ENCODE measurements at regions not wholly inside any gene's neighbourhood (a gene's known extent, or its start where the extent isn't known, plus 50 kb on each side); places are given as distances from the start of the nearest gene placed in this dataset.

DNA sequence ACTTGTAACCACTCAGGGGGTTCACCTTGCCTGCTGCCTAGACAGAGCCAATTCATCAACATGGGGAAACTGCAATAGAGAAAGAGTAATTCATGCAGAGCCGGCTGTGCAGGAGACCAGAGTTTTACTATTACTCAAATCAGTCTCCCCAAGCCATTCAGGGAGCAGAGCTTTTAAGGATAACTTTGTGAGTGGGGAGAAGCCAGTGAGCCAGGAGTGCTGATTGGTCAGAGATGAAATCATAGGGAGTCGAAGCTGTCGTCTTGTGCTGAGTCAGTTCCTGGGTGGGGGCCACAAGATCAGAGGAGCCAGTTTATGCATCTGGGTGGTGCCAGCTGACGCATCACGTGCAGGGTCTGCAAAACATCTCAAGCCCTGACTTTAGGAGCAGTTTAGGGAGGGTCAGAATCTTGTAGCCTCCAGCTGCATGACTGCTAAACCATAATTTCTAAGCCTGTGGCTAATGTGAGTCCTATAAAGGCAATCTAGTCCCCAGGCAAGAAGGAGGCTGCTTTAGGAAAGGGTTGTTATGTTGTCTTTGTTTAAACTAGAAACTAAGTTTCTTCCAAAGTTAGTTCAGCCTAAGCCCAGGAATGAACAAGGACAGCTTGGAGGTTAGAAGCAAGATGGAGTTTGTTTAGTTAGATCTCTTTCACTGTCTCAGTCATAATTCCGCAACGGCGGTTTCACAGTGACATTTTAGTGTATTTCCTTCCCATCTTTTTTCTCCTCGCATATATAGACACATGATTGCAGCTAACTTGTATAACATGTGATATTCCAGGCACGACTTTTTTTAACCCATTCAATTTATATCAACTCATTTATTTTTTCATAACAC lies 68.9 kb upstream of the NCOR2 start:
- no peaks in the 10 kb centered on the region for H3K9me3 ChIP-seq (ENCODE audit: control insufficient read depth, low read length)
- H3K9ac ChIP-seq, result no peak overlapping the region
- no peak overlapping the region for H3K4me2 ChIP-seq (ENCODE audit: low read length)
- H3K4me3 ChIP-seq (ENCODE audit: low read depth, low read length), result no peak overlapping the region
- H3K79me2 ChIP-seq, result no peaks in the 10 kb centered on the region
- H3K27me3 ChIP-seq (ENCODE audit: control insufficient read depth, insufficient read depth, low read length), result no peaks in the 10 kb centered on the region
- no peak overlapping the region for H3K27ac ChIP-seq
- H2AFZ ChIP-seq, result peak overlapping the region; percentile 48
- H3K36me3 ChIP-seq (ENCODE audit: control insufficient read depth, insufficient read depth, low read length), result no peaks in the 10 kb centered on the region
- H3K4me1 ChIP-seq, result peaks cover 8% of the 10 kb centered on the region
- TF ChIP-seq, protein P1, sequence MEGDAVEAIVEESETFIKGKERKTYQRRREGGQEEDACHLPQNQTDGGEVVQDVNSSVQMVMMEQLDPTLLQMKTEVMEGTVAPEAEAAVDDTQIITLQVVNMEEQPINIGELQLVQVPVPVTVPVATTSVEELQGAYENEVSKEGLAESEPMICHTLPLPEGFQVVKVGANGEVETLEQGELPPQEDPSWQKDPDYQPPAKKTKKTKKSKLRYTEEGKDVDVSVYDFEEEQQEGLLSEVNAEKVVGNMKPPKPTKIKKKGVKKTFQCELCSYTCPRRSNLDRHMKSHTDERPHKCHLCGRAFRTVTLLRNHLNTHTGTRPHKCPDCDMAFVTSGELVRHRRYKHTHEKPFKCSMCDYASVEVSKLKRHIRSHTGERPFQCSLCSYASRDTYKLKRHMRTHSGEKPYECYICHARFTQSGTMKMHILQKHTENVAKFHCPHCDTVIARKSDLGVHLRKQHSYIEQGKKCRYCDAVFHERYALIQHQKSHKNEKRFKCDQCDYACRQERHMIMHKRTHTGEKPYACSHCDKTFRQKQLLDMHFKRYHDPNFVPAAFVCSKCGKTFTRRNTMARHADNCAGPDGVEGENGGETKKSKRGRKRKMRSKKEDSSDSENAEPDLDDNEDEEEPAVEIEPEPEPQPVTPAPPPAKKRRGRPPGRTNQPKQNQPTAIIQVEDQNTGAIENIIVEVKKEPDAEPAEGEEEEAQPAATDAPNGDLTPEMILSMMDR (IDR thresholded peaks at IDR 0.05), result no peak

DNA sequence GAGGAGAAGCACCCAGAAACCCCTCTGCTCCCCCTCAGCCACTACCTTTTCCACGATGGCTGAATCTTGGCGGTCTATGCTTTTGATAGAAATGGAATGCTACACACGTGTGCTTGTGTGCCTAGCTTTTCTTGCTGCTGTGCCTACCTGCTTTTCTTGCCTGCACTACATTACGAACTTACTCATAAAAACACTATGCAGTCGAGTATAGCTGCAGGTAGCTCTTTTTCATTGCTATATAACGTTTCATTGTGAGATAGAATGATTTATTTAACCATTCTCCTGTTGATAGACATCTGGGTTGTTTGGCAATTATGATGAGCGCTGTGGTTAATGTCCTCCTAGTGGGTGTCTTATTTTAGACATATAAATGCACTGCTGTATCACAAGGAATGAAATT lies 67.9 kb upstream of the NCOR2 start:
- no peak overlapping the region for H3K4me2 ChIP-seq (ENCODE audit: low read length)
- H3K9ac ChIP-seq, result no peak overlapping the region
- H3K4me3 ChIP-seq (ENCODE audit: low read depth, low read length), result no peak overlapping the region
- H3K4me1 ChIP-seq, result peaks cover 8% of the 10 kb centered on the region
- H2AFZ ChIP-seq, result no peak overlapping the region
- no peaks in the 10 kb centered on the region for H3K36me3 ChIP-seq (ENCODE audit: control insufficient read depth, insufficient read depth, low read length)
- H3K9me3 ChIP-seq (ENCODE audit: control insufficient read depth, low read length), result no peaks in the 10 kb centered on the region
- no peaks in the 10 kb centered on the region for H3K27me3 ChIP-seq (ENCODE audit: control insufficient read depth, insufficient read depth, low read length)
- TF ChIP-seq, protein P1 (IDR thresholded peaks at IDR 0.05), result no peak
- no peaks in the 10 kb centered on the region for H3K79me2 ChIP-seq
- H3K27ac ChIP-seq, result no peak overlapping the region

DNA sequence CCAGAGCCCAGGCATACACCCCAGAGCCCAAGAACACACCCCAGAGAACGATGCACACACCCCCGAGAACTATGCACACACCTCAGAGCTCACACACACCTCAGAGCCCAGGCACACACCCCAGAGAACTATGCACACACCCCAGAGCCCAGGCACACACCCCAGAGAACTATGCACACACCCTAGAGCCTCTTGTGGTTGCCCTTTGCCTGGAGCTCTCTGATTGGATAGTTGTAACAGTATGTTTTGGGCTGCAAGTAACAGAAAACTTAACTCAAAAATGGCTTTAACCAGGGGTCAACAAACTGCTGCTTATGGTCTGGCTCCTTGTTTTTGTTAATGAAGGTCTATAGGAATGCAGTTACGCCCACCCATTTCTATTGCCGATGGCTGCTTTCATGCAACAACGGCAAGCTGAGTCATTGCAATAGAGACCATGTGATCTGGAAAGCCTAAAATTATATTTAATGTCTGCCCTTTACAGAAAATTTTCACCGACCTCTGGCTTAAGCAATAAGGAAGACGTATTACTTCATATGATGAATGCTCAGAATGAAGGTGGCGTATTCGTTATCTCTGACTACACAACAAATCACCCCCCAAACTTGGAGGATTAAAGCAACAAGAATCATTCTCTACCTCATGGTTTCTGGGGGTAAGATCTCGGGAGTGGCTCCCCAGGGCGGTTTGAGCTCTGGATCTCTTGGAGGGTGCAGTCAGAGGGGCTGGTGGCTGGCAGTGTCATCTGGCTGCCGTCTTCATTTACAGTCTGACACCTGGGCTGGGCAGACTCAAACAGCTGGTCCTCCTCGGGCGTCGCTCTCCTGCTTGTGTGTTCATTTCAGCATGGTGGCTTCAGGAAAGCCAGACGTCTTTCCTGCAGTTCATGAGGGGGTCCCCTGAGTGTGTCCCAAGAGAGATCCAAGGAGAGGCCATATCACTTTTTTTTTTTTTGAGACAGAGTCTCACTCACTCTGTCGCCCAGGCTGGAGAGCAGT lies 66.3 kb upstream of the NCOR2 start:
- H3K4me3 ChIP-seq (ENCODE audit: low read depth, low read length), result no peak overlapping the region
- no peak overlapping the region for H3K27ac ChIP-seq
- no peaks in the 10 kb centered on the region for H3K9me3 ChIP-seq (ENCODE audit: control insufficient read depth, low read length)
- H3K4me1 ChIP-seq, result peaks cover 8% of the 10 kb centered on the region
- H3K9ac ChIP-seq, result no peak overlapping the region
- H3K36me3 ChIP-seq (ENCODE audit: control insufficient read depth, insufficient read depth, low read length), result no peaks in the 10 kb centered on the region
- TF ChIP-seq, protein P1 (IDR thresholded peaks at IDR 0.05), result no peak
- H3K4me2 ChIP-seq (ENCODE audit: low read length), result no peak overlapping the region
- H3K79me2 ChIP-seq, result no peaks in the 10 kb centered on the region
- H3K27me3 ChIP-seq (ENCODE audit: control insufficient read depth, insufficient read depth, low read length), result no peaks in the 10 kb centered on the region
- no peak overlapping the region for H2AFZ ChIP-seq

DNA sequence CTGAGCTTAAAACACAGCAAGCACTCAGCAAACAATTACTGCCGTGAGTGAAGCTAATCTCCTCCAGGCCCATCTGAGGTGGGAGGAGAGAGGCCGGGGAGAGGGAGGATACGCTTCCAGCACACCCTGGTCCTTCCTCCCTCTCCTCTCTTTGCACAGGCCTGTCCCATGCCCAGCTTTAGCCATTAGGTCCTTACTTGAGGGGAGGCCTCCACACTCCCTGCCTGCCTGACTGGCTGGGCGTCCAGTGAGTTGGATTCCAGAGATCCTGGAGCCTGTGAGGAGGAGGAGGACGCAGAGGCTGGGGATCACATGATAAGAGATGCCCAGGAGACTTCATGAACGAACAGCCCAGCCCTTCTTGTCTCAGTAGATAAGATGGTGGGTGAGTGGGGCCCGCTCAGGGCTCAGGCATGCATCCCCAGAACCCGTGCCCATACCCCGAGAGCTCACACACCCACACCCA lies 65.1 kb upstream of the NCOR2 start:
- Histone ChIP-seq H2AFZ (no peak overlapping the region), H3K27ac (no peak overlapping the region), H3K4me1 (peaks cover 8% of the 10 kb centered on the region), H3K4me3 (ENCODE audit: low read depth, low read length) (no peak overlapping the region), H3K9ac (no peak overlapping the region), H3K79me2 (no peaks in the 10 kb centered on the region), H3K4me2 (ENCODE audit: low read length) (no peak overlapping the region), H3K36me3 (ENCODE audit: control insufficient read depth, insufficient read depth, low read length) (no peaks in the 10 kb centered on the region), H3K27me3 (ENCODE audit: control insufficient read depth, insufficient read depth, low read length) (no peaks in the 10 kb centered on the region), H3K9me3 (ENCODE audit: control insufficient read depth, low read length) (no peaks in the 10 kb centered on the region)
- TF ChIP-seq, protein P1 (IDR thresholded peaks at IDR 0.05), result no peak
